B cell (primary cell): ENCODE measurements at regions not wholly inside any gene's neighbourhood (a gene's known extent, or its start where the extent isn't known, plus 50 kb on each side); places are given as distances from the start of the nearest gene placed in this dataset.

Experiments used
- CTCF ChIP-seq: fragments of 200-600 bp; IDR thresholded peaks from one replicate; pipeline ENCODE4 v1.8.0; 2022; ENCODE audit warnings: antibody characterized with exemption, mild to moderate bottlenecking
- EZH2 ChIP-seq: IDR thresholded peaks from 2 replicates; pipeline ENCODE4 v1.6.1; 2012; ENCODE audit warnings: borderline replicate concordance, low read depth, mild to moderate bottlenecking, moderate library complexity, low read length; ENCODE audit not compliant: insufficient read depth, poor library complexity, severe bottlenecking

GRCh38 chrX:8083286-8083685 is 87.8 kb downstream of the VCX2 start:
- TF ChIP-seq CTCF (no peak), EZH2 (no peak)
